A673 (cell line): ENCODE measurements at regions not wholly inside any gene's neighbourhood (a gene's known extent, or its start where the extent isn't known, plus 50 kb on each side); places are given as distances from the start of the nearest gene placed in this dataset.
"Not testable (repeated sequence)": the region's sequence is repeated elsewhere in the genome, so short reads cannot be mapped to it uniquely, and the experiment has no call there.

ENCODE experiments used
- BruUV-seq: library from RNA; stranded (reverse); fragments of 400-500 nt; replicated peaks from 2 replicates; lab custom pipeline; 2021; lab: Mats Ljungman, UMichigan
- CTCF ChIA-PET: fragments of 300-600 bp; sonication (Branson Sonifier 250); formaldehyde crosslinking; loops from one replicate; lab custom pipeline; 2022; ENCODE audit warnings: antibody characterized with exemption; lab: Charles Lee
- POLR2A ChIA-PET: fragments of 300-600 bp; sonication (Branson Sonifier 250); formaldehyde crosslinking; loops from one replicate; lab custom pipeline; 2022; ENCODE audit warnings: antibody characterized with exemption; ENCODE audit not compliant: low non-redundant PET; lab: Charles Lee
- DNase-seq: peaks from one replicate; pipeline ENCODE4 v3.0.0-alpha.2; 2015; ENCODE audit warnings: low spot score
- H3K27ac ChIP-seq: fragments of 200-600 bp; sonication (generic); 2 replicates; pipeline ENCODE4 v1.5.1; 2016; ENCODE audit warnings: mixed run types, low read depth, mild to moderate bottlenecking, mixed read lengths, antibody characterized with exemption, low read length; ENCODE audit not compliant: poor library complexity, severe bottlenecking
- H3K27me3 ChIP-seq: fragments of 200-600 bp; sonication (generic); replicated peaks from 2 replicates; pipeline ENCODE4 v1.6.1; 2017; ENCODE audit warnings: mixed run types, low read depth, mild to moderate bottlenecking, mixed read lengths, antibody characterized with exemption, low read length; ENCODE audit not compliant: insufficient read depth, poor library complexity
- H3K36me3 ChIP-seq: fragments of 200-600 bp; sonication (generic); 2 replicates; pipeline ENCODE4 v1.6.1; 2016; ENCODE audit warnings: mixed run types, mild to moderate bottlenecking, mixed read lengths, antibody characterized with exemption, low read length; ENCODE audit not compliant: insufficient read depth, poor library complexity, severe bottlenecking
- H3K4me1 ChIP-seq: fragments of 200-600 bp; sonication (generic); 2 replicates; pipeline ENCODE4 v1.6.1; 2017; ENCODE audit warnings: mixed run types, mild to moderate bottlenecking, mixed read lengths, antibody characterized with exemption, low read length; ENCODE audit not compliant: insufficient read depth, poor library complexity, severe bottlenecking
- H3K4me3 ChIP-seq: fragments of 200-600 bp; sonication (generic); 2 replicates; pipeline ENCODE4 v1.5.1; 2016; ENCODE audit warnings: low read depth, mixed run types, mild to moderate bottlenecking, mixed read lengths, low read length; ENCODE audit not compliant: poor library complexity, severe bottlenecking
- H3K9me3 ChIP-seq: fragments of 200-600 bp; sonication (generic); 2 replicates; pipeline ENCODE4 v1.6.1; 2016; ENCODE audit warnings: mixed run types, low read depth, mild to moderate bottlenecking, mixed read lengths, antibody characterized with exemption, low read length; ENCODE audit not compliant: poor library complexity, severe bottlenecking
- EZH2 ChIP-seq: fragments of 200-600 bp; sonication (generic); IDR thresholded peaks from 2 replicates; pipeline ENCODE4 v1.6.1; 2017; ENCODE audit warnings: borderline replicate concordance, low read depth, mild to moderate bottlenecking, mixed read lengths, antibody characterized with exemption, low read length; ENCODE audit not compliant: poor library complexity, severe bottlenecking
- intact Hi-C: fragments of 100-400 bp; cut with micrococcal nuclease; formaldehyde crosslinking; loops from one replicate; pipeline ENCODE4 v1.10.0; 2022; ENCODE audit not compliant: unreplicated experiment
- TF ChIP-seq, protein P1 (sequence below): fragments of 300-800, 200-600 bp; sonication (generic); conservative IDR thresholded peaks from 2 replicates; pipeline ENCODE4 v1.5.1; 2017; ENCODE audit warnings: low read depth, mild to moderate bottlenecking, antibody characterized with exemption, low read length, moderate library complexity, mixed read lengths

DNA sequence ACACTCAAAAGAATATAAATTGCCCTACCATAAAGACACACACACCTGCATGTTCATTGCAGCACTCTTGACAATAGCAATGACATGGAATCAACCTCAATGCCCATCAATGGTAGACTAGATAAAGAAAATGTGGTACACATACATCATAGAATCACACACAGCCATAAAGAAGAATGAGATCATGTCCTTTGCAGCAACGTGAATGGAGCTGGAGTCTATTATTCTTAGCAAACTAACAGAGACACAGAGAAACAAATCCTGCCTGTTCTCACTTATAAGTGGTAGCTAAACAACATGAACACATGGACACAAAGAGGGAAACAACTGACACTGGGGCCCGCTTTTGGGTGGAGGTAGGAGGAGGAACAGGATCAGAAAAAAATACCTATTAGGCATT, 2062.2 kb upstream of the CDH6 start:
- TF ChIP-seq, protein P1, sequence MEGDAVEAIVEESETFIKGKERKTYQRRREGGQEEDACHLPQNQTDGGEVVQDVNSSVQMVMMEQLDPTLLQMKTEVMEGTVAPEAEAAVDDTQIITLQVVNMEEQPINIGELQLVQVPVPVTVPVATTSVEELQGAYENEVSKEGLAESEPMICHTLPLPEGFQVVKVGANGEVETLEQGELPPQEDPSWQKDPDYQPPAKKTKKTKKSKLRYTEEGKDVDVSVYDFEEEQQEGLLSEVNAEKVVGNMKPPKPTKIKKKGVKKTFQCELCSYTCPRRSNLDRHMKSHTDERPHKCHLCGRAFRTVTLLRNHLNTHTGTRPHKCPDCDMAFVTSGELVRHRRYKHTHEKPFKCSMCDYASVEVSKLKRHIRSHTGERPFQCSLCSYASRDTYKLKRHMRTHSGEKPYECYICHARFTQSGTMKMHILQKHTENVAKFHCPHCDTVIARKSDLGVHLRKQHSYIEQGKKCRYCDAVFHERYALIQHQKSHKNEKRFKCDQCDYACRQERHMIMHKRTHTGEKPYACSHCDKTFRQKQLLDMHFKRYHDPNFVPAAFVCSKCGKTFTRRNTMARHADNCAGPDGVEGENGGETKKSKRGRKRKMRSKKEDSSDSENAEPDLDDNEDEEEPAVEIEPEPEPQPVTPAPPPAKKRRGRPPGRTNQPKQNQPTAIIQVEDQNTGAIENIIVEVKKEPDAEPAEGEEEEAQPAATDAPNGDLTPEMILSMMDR = no peak
- TF ChIP-seq EZH2 = no peak
- Histone ChIP-seq H3K27ac (no peak overlapping the region), H3K9me3 (peaks cover 10% of the 10 kb centered on the region), H3K4me3 (no peak overlapping the region), H3K4me1 (no peaks in the 10 kb centered on the region), H3K27me3 (no peaks in the 10 kb centered on the region), H3K36me3 (no peaks in the 10 kb centered on the region)
- intact Hi-C loops = no loop called here
- DNase-seq = no peak
- no TSS peak for BruUV-seq
- ChIA-PET CTCF (no interaction called here), POLR2A (no interaction called here)

DNA sequence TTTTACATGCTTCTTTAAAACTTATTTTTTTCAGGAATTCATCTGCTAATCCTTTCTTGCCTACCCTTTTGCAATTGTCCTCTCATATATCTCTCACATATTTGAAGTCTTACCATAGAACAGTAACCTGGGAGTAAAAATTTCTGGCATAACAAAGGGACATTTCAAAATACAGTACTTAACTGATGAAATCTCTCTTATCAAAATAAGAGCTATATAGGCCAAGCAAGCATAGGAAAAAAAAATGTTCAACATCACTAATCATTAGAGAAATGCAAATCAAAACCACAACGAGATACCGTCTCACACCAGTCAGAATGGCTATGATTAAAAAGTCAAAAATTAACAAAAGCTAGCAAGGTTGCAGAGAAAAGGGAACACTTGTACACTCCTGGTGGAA, 2062.7 kb upstream of the CDH6 start:
- Histone ChIP-seq H3K9me3 (peaks cover 10% of the 10 kb centered on the region), H3K4me1 (no peaks in the 10 kb centered on the region), H3K27ac (no peak overlapping the region), H3K4me3 (no peak overlapping the region), H3K27me3 (no peaks in the 10 kb centered on the region), H3K36me3 (no peaks in the 10 kb centered on the region)
- no peak for TF ChIP-seq EZH2
- TF ChIP-seq, protein P1 = no peak
- ChIA-PET CTCF (no interaction called here), POLR2A (no interaction called here)
- BruUV-seq = no TSS peak
- DNase-seq = no peak
- intact Hi-C loops = no loop called here

DNA sequence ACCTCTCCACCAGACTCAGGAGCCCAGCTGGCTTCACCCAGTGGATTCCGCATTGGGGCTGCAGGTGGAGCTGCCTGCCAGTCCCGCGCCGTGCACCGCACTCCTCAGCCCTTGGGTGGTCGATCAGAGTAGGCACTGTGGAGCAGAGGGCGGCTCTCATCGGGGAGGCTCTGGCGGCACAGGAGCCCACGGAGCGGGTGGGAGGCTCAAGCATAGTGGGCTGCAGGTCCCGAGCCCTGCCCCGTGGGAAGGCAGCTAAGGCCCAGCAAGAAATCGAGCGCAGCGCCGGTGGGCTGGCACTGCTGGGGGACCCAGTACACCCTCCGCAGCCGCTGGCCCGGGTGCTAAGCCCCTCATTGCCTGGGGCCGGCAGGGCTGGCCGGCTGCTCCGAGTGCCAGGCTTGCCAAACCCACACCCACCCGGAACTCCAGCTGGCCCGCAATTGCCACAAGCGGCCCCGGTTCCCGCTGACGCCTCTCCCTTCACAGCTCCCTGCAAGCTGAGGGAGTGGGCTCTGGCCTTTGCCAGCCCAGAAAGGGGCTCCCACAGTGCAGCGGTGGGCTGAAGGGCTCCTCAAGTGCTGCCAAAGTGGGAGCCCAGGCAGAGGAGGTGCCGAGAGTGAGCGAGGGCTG, 2065.8 kb upstream of the CDH6 start:
- not testable (repeated sequence) for H3K36me3 ChIP-seq

DNA sequence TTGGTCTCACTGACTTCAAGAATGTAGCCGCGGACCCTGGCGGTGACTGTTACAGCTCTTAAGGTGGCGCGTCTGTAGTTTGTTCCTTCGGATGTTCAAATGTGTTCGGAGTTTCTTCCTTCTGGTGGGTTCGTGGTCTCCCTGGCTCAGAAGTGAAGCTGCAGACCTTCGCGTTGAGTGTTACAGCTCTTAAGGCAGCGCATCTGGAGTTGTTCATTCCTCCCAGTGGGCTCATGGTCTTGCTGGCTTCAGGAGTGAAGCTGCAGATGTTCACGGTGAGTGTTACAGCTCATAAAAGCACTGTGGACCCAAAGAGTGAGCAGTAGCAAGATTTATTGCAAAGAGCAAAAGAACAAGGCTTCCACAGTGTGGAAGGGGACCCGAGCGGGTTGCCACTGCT, 2067.0 kb upstream of the CDH6 start:
- H3K9me3 ChIP-seq, CTCF ChIA-PET, DNase-seq, H3K36me3 ChIP-seq, H3K4me3 ChIP-seq, BruUV-seq, H3K27me3 ChIP-seq, H3K27ac ChIP-seq, POLR2A ChIA-PET, H3K4me1 ChIP-seq: not testable (repeated sequence)
- intact Hi-C loops = loop anchor here (2.0 kb wide), 1 partner anchor 30 kb away; no protein-coding TSS in a partner anchor

More for the DNA sequence above, 2065.8 kb upstream of the CDH6 start:
- BruUV-seq, DNase-seq, CTCF ChIA-PET, POLR2A ChIA-PET, H3K27ac ChIP-seq, H3K4me1 ChIP-seq, H3K9me3 ChIP-seq, H3K4me3 ChIP-seq, H3K27me3 ChIP-seq: not testable (repeated sequence)
- intact Hi-C loops = loop anchor here (2.0 kb wide), 1 partner anchor 31 kb away; no protein-coding TSS in a partner anchor
